ENCODE measurements at regions not wholly inside any gene's neighbourhood (a gene's known extent, or its start where the extent isn't known, plus 50 kb on each side); places are given as distances from the start of the nearest gene placed in this dataset.

- no peak overlapping the region for H3K4me3 ChIP-seq (ENCODE audit: low read length)
- no peak for TF ChIP-seq CTCF (IDR thresholded peaks at IDR 0.05; ENCODE audit: insufficient read depth, low read depth, low read length, missing control alignments)
- no peak for DNase-seq (ENCODE audit: low read depth)
Measured at GRCh38 chr5:38709678-38710306, 136.0 kb upstream of the OSMR start.

GRCh38 chr5:38710627-38711026 is 135.2 kb upstream of the OSMR start:
- DNase-seq (ENCODE audit: low read depth), result no peak
- TF ChIP-seq CTCF (IDR thresholded peaks at IDR 0.05; ENCODE audit: insufficient read depth, low read depth, low read length, missing control alignments), result no peak
- no peak overlapping the region for H3K4me3 ChIP-seq (ENCODE audit: low read length)

GRCh38 chr5:38712391-38712790 is 133.4 kb upstream of the OSMR start:
- TF ChIP-seq CTCF (IDR thresholded peaks at IDR 0.05; ENCODE audit: insufficient read depth, low read depth, low read length, missing control alignments), result no peak
- DNase-seq (ENCODE audit: low read depth), result no peak
- H3K4me3 ChIP-seq (ENCODE audit: low read length), result no peak overlapping the region

DNA sequence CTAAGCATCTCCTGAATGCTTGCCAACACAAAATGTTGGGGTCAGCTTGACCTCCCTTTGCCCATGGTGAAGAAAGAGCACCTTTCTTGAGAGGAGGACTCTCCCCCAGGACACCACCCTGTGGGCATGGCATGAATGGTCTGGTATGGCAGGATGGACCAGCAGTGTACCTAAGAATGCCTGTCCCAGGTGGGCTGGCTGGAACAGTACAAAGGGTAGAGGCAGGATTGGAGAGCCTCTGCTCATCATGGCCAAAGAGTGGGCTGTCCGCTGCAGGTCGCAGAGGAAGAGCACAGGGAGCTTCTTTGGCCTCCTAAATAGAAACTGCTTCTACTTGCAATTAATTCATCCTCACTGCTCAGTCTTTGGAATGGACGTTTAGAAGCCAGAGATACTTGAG is 131.6 kb upstream of the OSMR start:
- no peak for DNase-seq (ENCODE audit: low read depth)
- TF ChIP-seq CTCF (IDR thresholded peaks at IDR 0.05; ENCODE audit: insufficient read depth, low read depth, low read length, missing control alignments), result no peak
- no peak overlapping the region for H3K4me3 ChIP-seq (ENCODE audit: low read length)

DNA sequence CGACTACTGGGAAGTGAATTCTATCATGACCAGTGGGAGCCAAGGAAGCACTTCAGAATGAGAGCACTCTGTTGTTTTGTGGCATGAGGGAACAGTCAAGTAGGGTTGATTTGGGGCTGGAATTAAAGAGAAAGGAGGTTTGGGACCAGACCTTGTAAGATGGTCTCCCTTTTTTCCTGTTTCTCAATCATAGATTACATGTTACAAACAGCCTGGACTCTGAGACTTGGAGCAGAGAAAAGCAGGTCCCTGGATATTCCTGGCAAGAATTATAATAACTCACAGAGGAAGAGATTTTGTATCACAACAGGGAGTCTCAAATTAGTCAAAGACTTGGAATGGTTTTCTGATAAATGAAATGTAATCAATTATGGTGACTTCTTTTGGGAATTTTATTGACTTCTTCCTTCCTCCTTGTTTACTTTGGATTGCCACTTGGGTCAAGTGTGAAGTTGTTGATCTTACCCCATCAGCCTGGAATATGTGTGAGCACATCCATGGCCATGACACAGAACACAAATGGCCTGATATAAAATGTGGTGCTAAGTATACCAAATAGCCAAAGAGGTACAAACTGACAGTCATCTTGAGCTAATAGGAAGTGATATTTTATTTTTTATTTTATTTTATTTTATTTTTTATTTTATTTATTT is 131.0 kb upstream of the OSMR start:
- no peak overlapping the region for H3K4me3 ChIP-seq (ENCODE audit: low read length)
- DNase-seq (ENCODE audit: low read depth), result no peak
- TF ChIP-seq CTCF (IDR thresholded peaks at IDR 0.05; ENCODE audit: insufficient read depth, low read depth, low read length, missing control alignments), result no peak

GRCh38 chr5:38715696-38716095 is 130.1 kb upstream of the OSMR start:
- TF ChIP-seq CTCF (IDR thresholded peaks at IDR 0.05; ENCODE audit: insufficient read depth, low read depth, low read length, missing control alignments), result no peak
- H3K4me3 ChIP-seq (ENCODE audit: low read length), result no peak overlapping the region
- no peak for DNase-seq (ENCODE audit: low read depth)

DNA sequence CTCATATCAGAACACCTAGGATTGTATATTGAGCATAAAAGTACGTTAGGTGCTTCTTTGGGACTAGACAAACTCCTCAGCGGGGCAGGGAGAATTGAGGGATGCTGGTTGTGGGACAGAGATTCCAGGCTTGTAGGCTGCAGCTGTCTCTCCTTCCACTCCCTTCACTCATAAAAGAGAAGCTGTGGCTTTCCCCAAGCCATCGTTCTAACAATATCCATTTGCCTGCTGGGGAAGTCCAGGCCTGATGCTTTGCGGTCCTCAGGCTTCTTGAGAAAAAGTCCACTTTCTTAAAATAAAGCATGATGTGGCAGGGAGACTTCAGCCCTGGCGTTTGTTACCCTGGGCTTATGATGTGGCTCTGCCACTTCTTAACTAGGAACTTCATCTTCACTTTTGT is 129.3 kb upstream of the OSMR start:
- no peak overlapping the region for H3K4me3 ChIP-seq (ENCODE audit: low read length)
- DNase-seq (ENCODE audit: low read depth), result no peak
- no peak for TF ChIP-seq CTCF (IDR thresholded peaks at IDR 0.05; ENCODE audit: insufficient read depth, low read depth, low read length, missing control alignments)
